ENCODE measurements at regions not wholly inside any gene's neighbourhood (a gene's known extent, or its start where the extent isn't known, plus 50 kb on each side); places are given as distances from the start of the nearest gene placed in this dataset.
"Not testable (repeated sequence)": the region's sequence is repeated elsewhere in the genome, so short reads cannot be mapped to it uniquely, and the experiment has no call there.

- TF ChIP-seq, protein P1, sequence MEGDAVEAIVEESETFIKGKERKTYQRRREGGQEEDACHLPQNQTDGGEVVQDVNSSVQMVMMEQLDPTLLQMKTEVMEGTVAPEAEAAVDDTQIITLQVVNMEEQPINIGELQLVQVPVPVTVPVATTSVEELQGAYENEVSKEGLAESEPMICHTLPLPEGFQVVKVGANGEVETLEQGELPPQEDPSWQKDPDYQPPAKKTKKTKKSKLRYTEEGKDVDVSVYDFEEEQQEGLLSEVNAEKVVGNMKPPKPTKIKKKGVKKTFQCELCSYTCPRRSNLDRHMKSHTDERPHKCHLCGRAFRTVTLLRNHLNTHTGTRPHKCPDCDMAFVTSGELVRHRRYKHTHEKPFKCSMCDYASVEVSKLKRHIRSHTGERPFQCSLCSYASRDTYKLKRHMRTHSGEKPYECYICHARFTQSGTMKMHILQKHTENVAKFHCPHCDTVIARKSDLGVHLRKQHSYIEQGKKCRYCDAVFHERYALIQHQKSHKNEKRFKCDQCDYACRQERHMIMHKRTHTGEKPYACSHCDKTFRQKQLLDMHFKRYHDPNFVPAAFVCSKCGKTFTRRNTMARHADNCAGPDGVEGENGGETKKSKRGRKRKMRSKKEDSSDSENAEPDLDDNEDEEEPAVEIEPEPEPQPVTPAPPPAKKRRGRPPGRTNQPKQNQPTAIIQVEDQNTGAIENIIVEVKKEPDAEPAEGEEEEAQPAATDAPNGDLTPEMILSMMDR (conservative IDR thresholded peaks at IDR 0.05 in 1 of 2, IDR thresholded peaks at IDR 0.05 in 1 of 2; ENCODE audit: extremely low read depth in 1 of 2, insufficient read depth in 1 of 2, low read depth in 1 of 2, low read length in 2 of 2) = not testable (repeated sequence)
- not testable (repeated sequence) for TF ChIP-seq EZH2 (IDR thresholded peaks at IDR 0.05; ENCODE audit: borderline replicate concordance, low read length)
Measured at GRCh38 chr9:78699217-78699616, 402.3 kb downstream of the PSAT1 start.
